ENCODE measurements at regions not wholly inside any gene's neighbourhood (a gene's known extent, or its start where the extent isn't known, plus 50 kb on each side); places are given as distances from the start of the nearest gene placed in this dataset.
"Not testable (repeated sequence)": the region's sequence is repeated elsewhere in the genome, so short reads cannot be mapped to it uniquely, and the experiment has no call there.

DNA sequence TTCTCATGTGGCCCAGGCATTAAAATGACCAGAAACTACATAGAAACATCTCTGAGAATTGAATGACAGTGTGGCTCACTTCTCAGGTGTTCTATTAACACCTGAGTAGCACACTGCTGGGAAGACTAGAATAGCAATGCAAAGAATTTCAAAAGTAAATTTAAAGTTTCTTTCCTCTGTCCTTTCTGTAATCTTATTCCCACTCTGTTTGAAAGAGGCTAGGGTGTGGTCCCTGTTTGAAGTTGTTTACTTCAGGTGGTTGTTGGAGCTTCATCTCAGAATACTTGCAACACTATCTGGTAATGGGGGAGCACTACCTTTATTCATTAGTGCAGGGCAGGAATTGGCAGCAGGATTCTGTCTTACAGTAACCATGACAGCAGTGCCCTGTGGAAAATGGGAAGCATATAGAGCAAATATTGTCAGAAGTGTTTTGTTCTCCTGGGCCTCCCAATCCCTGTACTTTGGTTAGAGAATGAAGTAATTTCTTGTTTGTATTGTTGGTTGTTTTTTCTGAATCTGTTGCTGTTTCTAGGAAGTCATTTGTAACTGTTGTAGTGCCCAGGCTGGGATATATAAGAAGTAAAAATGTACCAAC lies 1210.2 kb upstream of the ATXN8OS start:
- no peaks in the 10 kb centered on the region for H3K27me3 ChIP-seq
- intact Hi-C loops (cut with DNase I; ENCODE audit: low total_unique reads), result no loop called here

DNA sequence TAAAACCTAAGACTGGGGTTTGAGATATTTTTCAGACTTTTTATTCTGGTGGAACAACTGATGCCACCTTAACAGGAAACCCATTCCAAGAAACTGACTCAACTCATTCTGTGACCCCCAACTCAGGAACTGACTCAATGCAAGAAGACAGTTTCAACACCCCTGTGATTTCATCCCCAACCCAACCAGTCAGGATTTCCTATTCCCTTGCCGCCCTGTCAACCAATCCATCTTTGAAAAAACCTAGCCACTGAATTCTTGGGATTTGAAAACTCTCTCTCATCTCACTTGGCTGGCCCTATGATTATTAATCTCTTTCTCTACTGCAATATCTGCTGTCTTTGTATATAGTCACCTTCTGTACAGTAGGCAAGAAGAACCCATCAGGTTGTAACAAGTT lies 1211.9 kb upstream of the ATXN8OS start:
- no peaks in the 10 kb centered on the region for H3K9me3 ChIP-seq
- no peak for DNase-seq
- H3K27me3 ChIP-seq, result no peaks in the 10 kb centered on the region
- H3K36me3 ChIP-seq (ENCODE audit: low read depth, missing control alignments), result no peaks in the 10 kb centered on the region
- TF ChIP-seq, protein P1, sequence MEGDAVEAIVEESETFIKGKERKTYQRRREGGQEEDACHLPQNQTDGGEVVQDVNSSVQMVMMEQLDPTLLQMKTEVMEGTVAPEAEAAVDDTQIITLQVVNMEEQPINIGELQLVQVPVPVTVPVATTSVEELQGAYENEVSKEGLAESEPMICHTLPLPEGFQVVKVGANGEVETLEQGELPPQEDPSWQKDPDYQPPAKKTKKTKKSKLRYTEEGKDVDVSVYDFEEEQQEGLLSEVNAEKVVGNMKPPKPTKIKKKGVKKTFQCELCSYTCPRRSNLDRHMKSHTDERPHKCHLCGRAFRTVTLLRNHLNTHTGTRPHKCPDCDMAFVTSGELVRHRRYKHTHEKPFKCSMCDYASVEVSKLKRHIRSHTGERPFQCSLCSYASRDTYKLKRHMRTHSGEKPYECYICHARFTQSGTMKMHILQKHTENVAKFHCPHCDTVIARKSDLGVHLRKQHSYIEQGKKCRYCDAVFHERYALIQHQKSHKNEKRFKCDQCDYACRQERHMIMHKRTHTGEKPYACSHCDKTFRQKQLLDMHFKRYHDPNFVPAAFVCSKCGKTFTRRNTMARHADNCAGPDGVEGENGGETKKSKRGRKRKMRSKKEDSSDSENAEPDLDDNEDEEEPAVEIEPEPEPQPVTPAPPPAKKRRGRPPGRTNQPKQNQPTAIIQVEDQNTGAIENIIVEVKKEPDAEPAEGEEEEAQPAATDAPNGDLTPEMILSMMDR (IDR thresholded peaks at IDR 0.05), result no peak
- TF ChIP-seq POLR2A (IDR thresholded peaks at IDR 0.05), result no peak
- WGBS, 2 donors, result 97 to 100% methylated on average over 1 of the region's 1 CpG
- no peak overlapping the region for H3K27ac ChIP-seq
- intact Hi-C loops (cut with DNase I; ENCODE audit: low total_unique reads), result no loop called here
- no peak overlapping the region for H3K4me3 ChIP-seq
- no peaks in the 10 kb centered on the region for H3K4me1 ChIP-seq

More for the DNA sequence above, 1210.2 kb upstream of the ATXN8OS start:
- H3K27ac ChIP-seq, result no peak overlapping the region
- H3K36me3 ChIP-seq (ENCODE audit: low read depth, missing control alignments), result no peaks in the 10 kb centered on the region
- H3K4me3 ChIP-seq, result no peak overlapping the region
- TF ChIP-seq, protein P1 (IDR thresholded peaks at IDR 0.05), result no peak
- TF ChIP-seq POLR2A (IDR thresholded peaks at IDR 0.05), result no peak
- no peaks in the 10 kb centered on the region for H3K4me1 ChIP-seq
- DNase-seq, result no peak
- H3K9me3 ChIP-seq, result no peaks in the 10 kb centered on the region

DNA sequence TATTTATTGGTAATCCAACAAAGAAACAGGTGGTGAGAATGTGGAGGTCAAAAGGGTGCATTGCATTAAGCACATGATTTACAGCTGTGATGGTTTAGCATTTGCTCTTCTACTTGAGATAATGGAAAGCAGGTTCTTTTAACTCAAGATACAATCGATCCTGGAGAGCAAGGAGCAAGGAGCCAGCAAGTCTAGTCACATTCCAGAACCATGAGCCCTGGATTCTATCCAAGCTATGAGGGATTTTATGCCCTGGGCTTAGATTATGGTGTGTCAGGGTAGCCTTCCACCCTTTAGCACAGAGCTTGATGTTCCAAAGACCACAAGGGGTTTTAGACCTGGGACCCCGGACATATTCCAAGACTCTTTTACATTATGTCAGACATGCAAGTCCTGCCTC lies 1213.9 kb upstream of the ATXN8OS start:
- H3K4me3 ChIP-seq; H3K27ac ChIP-seq; H3K27me3 ChIP-seq; intact Hi-C loops (cut with DNase I; ENCODE audit: low total_unique reads); H3K36me3 ChIP-seq (ENCODE audit: low read depth, missing control alignments); DNase-seq; H3K4me1 ChIP-seq; H3K9me3 ChIP-seq: not testable (repeated sequence)
- 57 to 62% methylated on average over 2 of the region's 2 CpGs for WGBS, 2 donors

DNA sequence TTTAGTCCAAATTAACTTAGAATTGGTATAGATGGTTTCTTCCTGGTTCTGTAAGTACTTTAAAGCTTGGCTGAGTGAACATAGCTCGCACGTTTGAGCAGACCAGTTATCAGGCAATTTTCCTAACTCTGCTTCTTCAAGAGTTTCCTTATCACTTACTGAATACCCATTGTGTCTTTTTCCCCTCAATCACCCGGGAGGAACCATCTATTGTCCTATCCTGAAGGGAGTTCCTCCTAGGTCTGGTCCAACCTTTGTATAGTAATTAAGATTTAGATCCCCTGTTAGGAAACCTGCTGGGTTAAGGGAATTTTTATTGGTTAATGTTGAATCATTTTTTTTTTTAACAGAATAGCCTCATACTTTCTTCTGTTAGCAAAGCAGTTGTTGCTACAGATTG lies 1215.0 kb upstream of the ATXN8OS start:
- intact Hi-C loops (cut with DNase I; ENCODE audit: low total_unique reads); DNase-seq; H3K9me3 ChIP-seq; H3K27ac ChIP-seq; H3K27me3 ChIP-seq; H3K4me1 ChIP-seq; H3K36me3 ChIP-seq (ENCODE audit: low read depth, missing control alignments); H3K4me3 ChIP-seq: not testable (repeated sequence)
- WGBS, 2 donors, result 45% methylated on average over 3 of the region's 3 CpGs

DNA sequence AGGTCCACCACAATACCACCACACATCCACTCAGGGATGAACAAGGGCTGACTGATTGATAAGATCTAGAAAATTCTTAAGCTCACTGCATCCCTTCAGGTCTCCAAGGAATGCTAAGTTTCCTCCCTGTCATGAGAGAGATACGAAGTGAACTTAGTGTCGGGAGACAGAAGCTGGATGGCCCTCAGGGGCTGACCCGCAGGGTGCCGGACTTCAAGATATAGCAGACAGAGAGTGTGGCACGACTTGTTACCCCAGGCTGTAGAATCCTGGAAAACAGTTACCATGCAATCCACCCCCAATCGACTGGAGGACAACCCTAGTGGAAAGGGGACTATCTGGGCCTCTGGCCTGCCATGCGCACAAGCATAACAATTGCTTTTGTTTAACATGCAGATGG lies 1217.5 kb upstream of the ATXN8OS start:
- H3K27me3 ChIP-seq; DNase-seq; H3K36me3 ChIP-seq (ENCODE audit: low read depth, missing control alignments); H3K27ac ChIP-seq; H3K4me3 ChIP-seq; H3K4me1 ChIP-seq; H3K9me3 ChIP-seq; intact Hi-C loops (cut with DNase I; ENCODE audit: low total_unique reads): not testable (repeated sequence)
- 92 to 95% methylated on average over 7 of the region's 7 CpGs for WGBS, 2 donors

DNA sequence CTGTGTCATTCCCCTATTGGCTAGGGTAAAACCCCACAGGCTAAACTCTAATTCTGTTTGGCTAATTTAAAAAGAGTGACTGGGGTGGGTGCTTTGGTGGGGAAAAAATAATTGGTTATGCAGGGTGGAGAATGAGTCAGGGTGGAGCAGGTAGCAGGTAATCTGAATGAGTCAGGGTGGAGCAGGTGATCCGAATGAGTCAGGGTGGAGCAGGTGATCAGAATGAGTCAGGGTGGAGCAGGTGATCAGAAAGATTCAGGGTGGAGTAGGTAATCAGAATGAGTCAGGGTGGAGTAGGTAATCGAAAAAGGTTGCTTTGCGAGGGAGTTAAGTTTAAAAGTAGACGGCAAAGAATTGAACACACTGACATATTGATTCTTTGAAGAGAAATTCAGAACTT lies 1218.8 kb upstream of the ATXN8OS start:
- 92 to 95% methylated on average over 4 of the region's 4 CpGs for WGBS, 2 donors
- TF ChIP-seq POLR2A (IDR thresholded peaks at IDR 0.05), result no peak
- TF ChIP-seq, protein P1 (IDR thresholded peaks at IDR 0.05), result no peak
- H3K4me3 ChIP-seq, result no peak overlapping the region
- H3K36me3 ChIP-seq (ENCODE audit: low read depth, missing control alignments), result no peaks in the 10 kb centered on the region
- no peaks in the 10 kb centered on the region for H3K27me3 ChIP-seq
- no peak for DNase-seq
- H3K4me1 ChIP-seq, result no peaks in the 10 kb centered on the region
- intact Hi-C loops (cut with DNase I; ENCODE audit: low total_unique reads), result no loop called here
- H3K27ac ChIP-seq, result no peak overlapping the region
- no peaks in the 10 kb centered on the region for H3K9me3 ChIP-seq
